Nephron progenitor cell (in vitro differentiated cells): ENCODE measurements at regions not wholly inside any gene's neighbourhood (a gene's known extent, or its start where the extent isn't known, plus 50 kb on each side); places are given as distances from the start of the nearest gene placed in this dataset.
"Not testable (repeated sequence)": the region's sequence is repeated elsewhere in the genome, so short reads cannot be mapped to it uniquely, and the experiment has no call there.

Experiments used
- DNase-seq: peaks from one replicate; pipeline ENCODE4 v3.0.0; 2021
- H3K27ac Mint-ChIP-seq: 2 replicates; pipeline ENCODE4 v1.8.0; 2021; ENCODE audit warnings: mild to moderate bottlenecking, moderate library complexity, mixed read lengths
- H3K27me3 Mint-ChIP-seq: 2 replicates; pipeline ENCODE4 v1.8.0; 2021; ENCODE audit warnings: mild to moderate bottlenecking, low read depth, mixed read lengths; ENCODE audit not compliant: poor library complexity
- H3K36me3 Mint-ChIP-seq: 2 replicates; pipeline ENCODE4 v1.8.0; 2021; ENCODE audit warnings: low read depth, mixed read lengths
- H3K4me1 Mint-ChIP-seq: 2 replicates; pipeline ENCODE4 v1.8.0; 2021; ENCODE audit warnings: mixed read lengths
- H3K4me3 Mint-ChIP-seq: 2 replicates; pipeline ENCODE4 v1.8.0; 2021; ENCODE audit warnings: mild to moderate bottlenecking, moderate library complexity, mixed read lengths
- H3K9me3 Mint-ChIP-seq: 2 replicates; pipeline ENCODE4 v1.8.0; 2021; ENCODE audit warnings: mild to moderate bottlenecking, moderate library complexity, mixed read lengths
- CTCF ChIP-seq: fragments of 200-600 bp; sonication (generic); IDR thresholded peaks from 2 replicates; pipeline ENCODE4 v1.5.0; 2021; ENCODE audit warnings: antibody characterized with exemption

- no peaks in the 10 kb centered on the region for H3K9me3 Mint-ChIP-seq
- H3K27me3 Mint-ChIP-seq = peaks cover 3% of the 10 kb centered on the region
- DNase-seq = no peak
- no peaks in the 10 kb centered on the region for H3K4me1 Mint-ChIP-seq
- H3K27ac Mint-ChIP-seq = no peak overlapping the region
- no peaks in the 10 kb centered on the region for H3K36me3 Mint-ChIP-seq
- no peak for TF ChIP-seq CTCF
- no peak overlapping the region for H3K4me3 Mint-ChIP-seq
Observed at GRCh38 chr2:228774548-228774947, 496.5 kb downstream of the PID1 start.

GRCh38 chr2:228771774-228772173 is 499.3 kb downstream of the PID1 start:
- no peak for DNase-seq
- no peak for TF ChIP-seq CTCF
- H3K4me3 Mint-ChIP-seq = no peak overlapping the region

GRCh38 chr2:228771315-228771714 is 499.8 kb downstream of the PID1 start:
- no peak for DNase-seq
- Mint-ChIP-seq H3K9me3 (no peaks in the 10 kb centered on the region), H3K27me3 (peaks cover 3% of the 10 kb centered on the region), H3K4me1 (no peaks in the 10 kb centered on the region), H3K36me3 (no peaks in the 10 kb centered on the region), H3K4me3 (no peak overlapping the region), H3K27ac (no peak overlapping the region)
- no peak for TF ChIP-seq CTCF

More at GRCh38 chr2:228771774-228772173, 499.3 kb downstream of the PID1 start:
- Mint-ChIP-seq H3K4me1 (no peaks in the 10 kb centered on the region), H3K27ac (no peak overlapping the region), H3K9me3 (no peaks in the 10 kb centered on the region), H3K36me3 (no peaks in the 10 kb centered on the region), H3K27me3 (peaks cover 3% of the 10 kb centered on the region)

- Mint-ChIP-seq H3K4me3 (no peak overlapping the region), H3K36me3 (no peaks in the 10 kb centered on the region), H3K27ac (no peak overlapping the region), H3K9me3 (no peaks in the 10 kb centered on the region), H3K4me1 (peaks cover 3% of the 10 kb centered on the region), H3K27me3 (peaks cover 6% of the 10 kb centered on the region)
- no peak for TF ChIP-seq CTCF
- no peak for DNase-seq
Observed at GRCh38 chr2:228768818-228769217, 502.3 kb downstream of the PID1 start.

- H3K27me3 Mint-ChIP-seq, H3K36me3 Mint-ChIP-seq, DNase-seq, H3K4me1 Mint-ChIP-seq, H3K9me3 Mint-ChIP-seq, H3K4me3 Mint-ChIP-seq, H3K27ac Mint-ChIP-seq: not testable (repeated sequence)
Observed at GRCh38 chr2:228768141-228768540, 502.9 kb downstream of the PID1 start.

- H3K4me1 Mint-ChIP-seq = peaks cover 8% of the 10 kb centered on the region
- no peak for DNase-seq
- peaks cover 7% of the 10 kb centered on the region for H3K27me3 Mint-ChIP-seq
- no peak for TF ChIP-seq CTCF
- no peaks in the 10 kb centered on the region for H3K36me3 Mint-ChIP-seq
- H3K27ac Mint-ChIP-seq = no peak overlapping the region
- no peaks in the 10 kb centered on the region for H3K9me3 Mint-ChIP-seq
- H3K4me3 Mint-ChIP-seq = no peak overlapping the region
Observed at GRCh38 chr2:228767196-228767595, 503.9 kb downstream of the PID1 start.
